ENCODE measurements at regions not wholly inside any gene's neighbourhood (a gene's known extent, or its start where the extent isn't known, plus 50 kb on each side); places are given as distances from the start of the nearest gene placed in this dataset.
"Not testable (repeated sequence)": the region's sequence is repeated elsewhere in the genome, so short reads cannot be mapped to it uniquely, and the experiment has no call there.

- Histone ChIP-seq H2AFZ (ENCODE audit: low read depth, low read length) (no peak overlapping the region), H3K27ac (ENCODE audit: low read length) (no peak overlapping the region), H3K27me3 (ENCODE audit: insufficient read depth, low read depth, low read length) (no peaks in the 10 kb centered on the region), H3K9ac (ENCODE audit: low read length) (no peak overlapping the region), H3K36me3 (ENCODE audit: insufficient read depth, low read length) (no peaks in the 10 kb centered on the region), H4K20me1 (ENCODE audit: insufficient read depth) (no peaks in the 10 kb centered on the region), H3K79me2 (replicated peaks; ENCODE audit: insufficient read depth, low read length) (no peaks in the 10 kb centered on the region), H3K9me3 (ENCODE audit: low read length) (no peaks in the 10 kb centered on the region), H3K4me3 (ENCODE audit: low read length) (no peak overlapping the region), H3F3A (ENCODE audit: insufficient read depth, low read length, poor library complexity, severe bottlenecking) (no peaks in the 10 kb centered on the region), H3K9me2 (ENCODE audit: insufficient read depth, low read length) (no peaks in the 10 kb centered on the region), H3K4me2 (ENCODE audit: low read length) (no peak overlapping the region)
- TF ChIP-seq TAF1 (IDR thresholded peaks at IDR 0.05; ENCODE audit: low read depth) (no peak), REST (IDR thresholded peaks at IDR 0.05; ENCODE audit: borderline replicate concordance) (no peak), SMC3 (conservative IDR thresholded peaks at IDR 0.05; ENCODE audit: poor library complexity) (no peak), CTCF (IDR thresholded peaks at IDR 0.05; ENCODE audit: poor library complexity, severe bottlenecking) (no peak), EP300 (conservative IDR thresholded peaks at IDR 0.05; ENCODE audit: poor library complexity, severe bottlenecking) (no peak), RAD21 (conservative IDR thresholded peaks at IDR 0.05) (no peak), MXI1 (conservative IDR thresholded peaks at IDR 0.05; ENCODE audit: poor library complexity, severe bottlenecking) (no peak), EZH2 (IDR thresholded peaks at IDR 0.05; ENCODE audit: borderline replicate concordance, insufficient read depth, low read length, poor library complexity, severe bottlenecking) (no peak), POLR2AphosphoS5 (IDR thresholded peaks at IDR 0.05) (no peak)
Observed at GRCh38 chr22:22700631-22701030, 56.2 kb downstream of the GGTLC2 start.

- H3K9me3 ChIP-seq (ENCODE audit: low read length); H4K20me1 ChIP-seq (ENCODE audit: insufficient read depth); H3K79me2 ChIP-seq (replicated peaks; ENCODE audit: insufficient read depth, low read length); H3K27ac ChIP-seq (ENCODE audit: low read length); H3K9ac ChIP-seq (ENCODE audit: low read length); H3K27me3 ChIP-seq (ENCODE audit: insufficient read depth, low read depth, low read length); H3K9me2 ChIP-seq (ENCODE audit: insufficient read depth, low read length); H3K4me3 ChIP-seq (ENCODE audit: low read length); H3K36me3 ChIP-seq (ENCODE audit: insufficient read depth, low read length); H3F3A ChIP-seq (ENCODE audit: insufficient read depth, low read length, poor library complexity, severe bottlenecking); H2AFZ ChIP-seq (ENCODE audit: low read depth, low read length); H3K4me2 ChIP-seq (ENCODE audit: low read length): not testable (repeated sequence)
Observed at GRCh38 chr22:22701557-22701956, 57.1 kb downstream of the GGTLC2 start.

All from neural cell (in vitro differentiated cells).